NCI-H2227 treated with DMSO at 0.1 percent for 48 hours (cell line): ENCODE measurements at regions not wholly inside any gene's neighbourhood (a gene's known extent, or its start where the extent isn't known, plus 50 kb on each side); places are given as distances from the start of the nearest gene placed in this dataset.
"Not testable (repeated sequence)": the region's sequence is repeated elsewhere in the genome, so short reads cannot be mapped to it uniquely, and the experiment has no call there.

Source experiments
- DNase-seq: peaks from one replicate; lab custom pipeline; 2025; lab: John Stamatoyannopoulos, UW

DNA sequence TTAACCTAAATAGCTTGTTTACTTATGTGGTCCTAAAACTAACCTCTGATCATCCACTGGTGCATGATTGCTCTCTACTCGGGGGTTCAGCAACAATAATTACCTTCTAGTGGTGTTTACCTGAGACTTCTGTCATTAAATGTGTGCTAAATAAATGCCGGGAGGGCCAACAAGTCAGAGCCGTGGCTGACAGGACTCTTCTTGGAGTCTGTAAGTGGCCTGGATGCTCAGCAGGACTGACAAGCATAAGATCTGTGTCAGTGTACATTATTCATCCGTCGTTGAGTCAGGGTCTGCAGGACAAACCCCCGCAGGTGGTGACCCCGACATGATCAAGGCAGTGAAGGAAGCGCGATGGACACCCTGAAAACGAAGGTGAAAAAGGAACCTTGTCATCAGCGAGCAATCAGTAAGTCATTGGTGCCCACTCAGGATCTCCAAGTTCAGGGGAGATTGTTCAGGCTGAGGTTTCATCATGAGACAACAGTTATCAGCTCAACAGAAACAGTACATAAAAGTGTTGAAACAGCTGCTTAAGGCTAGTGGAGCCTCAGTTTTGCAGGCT is 1466.9 kb downstream of the UQCRFS1 start:
- DNase-seq = no peak

DNA sequence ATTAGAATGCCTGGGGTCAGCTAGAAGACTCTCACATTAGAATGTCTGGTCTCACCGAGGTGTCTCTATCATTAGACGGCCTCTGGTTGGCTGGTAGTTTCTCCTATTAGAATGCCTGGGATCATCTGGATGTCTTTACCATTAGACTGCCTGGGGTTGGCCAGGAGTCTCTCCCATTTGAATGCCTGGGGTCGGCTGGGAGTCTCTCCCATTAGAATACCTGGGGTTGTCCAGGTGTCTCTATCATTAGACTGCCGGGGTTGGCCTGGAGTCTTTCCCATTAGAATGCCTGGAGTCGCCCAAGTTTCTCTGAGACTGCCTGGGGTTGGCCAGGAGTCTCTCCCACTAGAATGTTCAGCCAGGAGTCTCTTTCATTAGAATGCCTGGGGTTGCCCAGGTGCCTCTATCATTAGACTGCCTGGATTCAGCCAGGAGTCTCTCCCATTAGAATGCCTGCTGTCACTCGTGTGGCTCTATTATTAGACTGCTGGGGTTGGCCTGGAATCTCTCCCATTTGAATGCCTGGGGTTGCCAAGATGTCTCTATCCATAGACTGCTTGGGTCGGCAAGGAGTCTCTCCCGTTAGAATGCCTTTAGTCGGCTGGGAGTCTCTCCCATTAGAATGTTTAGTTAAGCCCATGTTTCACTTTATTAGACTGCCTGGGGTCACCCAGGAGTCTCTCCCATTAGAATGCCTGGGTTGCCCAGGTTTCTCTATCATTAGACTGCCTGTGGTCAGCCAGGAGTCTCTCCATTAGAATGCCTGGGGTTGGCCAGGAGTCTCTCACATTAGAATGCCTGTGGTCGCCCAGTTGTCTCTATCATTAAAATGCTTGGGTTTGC is 1467.8 kb downstream of the UQCRFS1 start:
- DNase-seq = no peak

DNA sequence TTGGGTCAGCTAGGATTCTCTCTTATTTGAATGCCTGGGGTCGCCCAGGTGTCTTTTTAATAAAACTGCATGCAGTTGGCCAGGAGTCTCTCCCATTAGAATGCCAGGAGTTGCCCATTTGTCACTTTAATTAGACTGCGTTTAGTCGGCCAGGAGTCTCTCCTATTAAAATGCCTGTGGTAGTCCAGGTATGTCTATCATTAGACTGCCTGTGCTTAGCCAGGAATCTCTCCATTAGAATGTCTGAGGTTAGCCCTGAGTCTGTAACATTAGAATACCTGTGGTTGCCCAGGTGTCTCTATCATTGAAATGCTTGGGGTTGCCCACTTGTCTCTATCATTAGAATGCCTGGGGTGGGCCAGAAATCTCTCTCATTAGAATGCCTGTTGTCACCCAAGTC is 1470.9 kb downstream of the UQCRFS1 start:
- DNase-seq = no peak

DNA sequence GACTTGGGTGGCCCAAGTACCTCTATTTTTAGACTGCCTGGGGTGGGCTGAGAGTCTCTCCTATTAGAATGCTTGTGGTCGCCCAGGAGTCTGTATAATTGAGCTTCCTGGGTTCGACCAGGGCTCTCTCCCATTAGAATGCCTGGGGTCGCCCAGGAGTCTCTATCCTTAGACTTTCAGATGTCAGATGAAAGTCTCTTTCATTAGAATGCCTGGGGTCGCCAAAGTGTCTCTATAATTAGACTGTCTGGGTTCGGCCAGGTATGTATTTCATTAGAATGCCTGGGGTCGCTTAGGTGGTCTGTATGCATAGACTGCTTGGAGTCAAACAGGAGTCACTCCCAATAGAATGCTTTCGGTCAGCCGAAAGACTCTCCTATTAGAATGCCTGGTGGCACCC is 1471.7 kb downstream of the UQCRFS1 start:
- no peak for DNase-seq

DNA sequence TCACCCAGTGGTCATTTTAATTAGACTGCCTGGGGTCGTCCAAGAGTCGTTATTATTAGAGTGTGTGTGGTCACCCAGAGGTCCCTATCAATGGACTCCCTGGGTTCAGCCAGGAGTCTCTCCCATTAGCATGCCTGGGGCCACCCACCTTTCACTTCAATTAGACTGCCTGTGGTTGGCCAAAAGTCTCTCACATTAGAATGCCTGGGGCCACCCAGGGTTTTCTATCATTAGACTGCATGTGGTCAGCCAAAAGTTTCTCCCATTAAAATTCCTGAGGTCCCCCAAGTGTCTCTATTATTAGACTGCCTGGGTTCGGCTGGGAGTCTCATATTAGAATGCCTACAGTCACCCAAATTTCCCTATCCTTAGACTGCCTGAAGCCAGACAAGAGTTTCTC is 1472.6 kb downstream of the UQCRFS1 start:
- DNase-seq = no peak

DNA sequence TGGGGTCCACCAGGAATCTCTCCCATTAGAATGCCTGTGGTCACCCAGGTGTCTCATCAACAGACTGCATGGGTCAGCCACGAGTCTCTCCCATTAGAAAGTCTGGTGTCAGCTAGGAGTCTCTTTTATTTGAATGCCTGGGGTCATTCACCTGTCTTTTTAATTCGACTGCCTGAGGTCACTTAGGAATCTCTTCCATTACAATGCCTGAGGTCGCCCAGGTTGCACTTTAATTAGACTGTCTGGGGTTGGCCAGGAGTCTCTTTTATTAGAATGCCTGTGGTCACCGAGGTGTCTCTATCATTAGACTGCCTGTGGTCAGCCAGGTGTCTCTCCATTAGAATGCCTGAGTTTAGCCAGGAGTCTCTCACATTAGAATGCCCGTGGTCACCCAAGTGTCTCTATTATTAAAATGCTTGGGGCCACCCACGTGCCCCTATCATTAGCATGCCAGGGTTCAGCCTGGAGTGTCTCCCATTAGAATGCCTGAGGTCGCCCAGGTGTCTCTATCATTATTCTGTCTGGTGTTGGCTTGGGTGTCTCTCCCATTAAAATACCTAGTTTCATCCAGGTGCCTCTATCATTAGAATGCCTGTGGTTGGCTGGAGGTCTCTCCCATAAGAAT is 1474.3 kb downstream of the UQCRFS1 start:
- DNase-seq = no peak

DNA sequence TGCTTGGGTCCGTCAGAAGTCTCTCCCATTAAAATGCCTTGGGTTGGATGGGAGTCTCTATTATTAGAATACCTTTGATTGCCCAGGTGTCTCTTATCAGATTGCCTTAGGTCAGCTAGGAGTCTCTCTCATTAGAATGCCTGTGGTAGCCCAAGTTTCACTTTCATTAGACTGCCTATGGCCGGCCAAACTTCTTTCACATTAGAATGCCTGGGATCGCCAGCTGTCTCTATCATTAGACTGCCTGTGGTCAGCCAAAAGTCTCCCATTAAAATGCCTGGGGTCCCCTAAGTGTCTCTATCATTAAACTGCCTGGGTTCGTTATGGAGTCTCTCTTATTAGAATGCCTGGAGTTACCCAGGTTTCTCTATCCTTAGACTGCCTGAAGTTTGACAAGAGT is 1476.7 kb downstream of the UQCRFS1 start:
- DNase-seq = no peak

DNA sequence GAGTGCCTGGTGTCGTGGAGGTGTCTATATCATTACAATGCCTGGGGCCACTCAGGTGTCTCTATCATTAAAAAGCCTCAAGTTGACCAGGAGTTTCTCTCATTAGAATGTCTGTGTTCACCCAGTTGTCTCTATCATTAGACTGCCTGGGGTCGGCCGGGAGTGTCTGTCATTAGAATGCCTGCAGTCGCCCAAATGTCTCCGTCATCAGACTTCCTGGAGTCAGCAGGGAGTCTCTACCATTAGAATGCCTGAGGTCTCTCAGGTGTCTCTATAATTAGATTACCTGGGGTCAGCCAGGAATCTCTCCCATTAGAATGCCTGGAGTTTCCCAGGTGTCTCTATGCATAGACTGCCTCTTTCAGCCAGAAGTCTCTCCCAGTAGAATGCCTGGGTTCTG is 1477.6 kb downstream of the UQCRFS1 start:
- no peak for DNase-seq

DNA sequence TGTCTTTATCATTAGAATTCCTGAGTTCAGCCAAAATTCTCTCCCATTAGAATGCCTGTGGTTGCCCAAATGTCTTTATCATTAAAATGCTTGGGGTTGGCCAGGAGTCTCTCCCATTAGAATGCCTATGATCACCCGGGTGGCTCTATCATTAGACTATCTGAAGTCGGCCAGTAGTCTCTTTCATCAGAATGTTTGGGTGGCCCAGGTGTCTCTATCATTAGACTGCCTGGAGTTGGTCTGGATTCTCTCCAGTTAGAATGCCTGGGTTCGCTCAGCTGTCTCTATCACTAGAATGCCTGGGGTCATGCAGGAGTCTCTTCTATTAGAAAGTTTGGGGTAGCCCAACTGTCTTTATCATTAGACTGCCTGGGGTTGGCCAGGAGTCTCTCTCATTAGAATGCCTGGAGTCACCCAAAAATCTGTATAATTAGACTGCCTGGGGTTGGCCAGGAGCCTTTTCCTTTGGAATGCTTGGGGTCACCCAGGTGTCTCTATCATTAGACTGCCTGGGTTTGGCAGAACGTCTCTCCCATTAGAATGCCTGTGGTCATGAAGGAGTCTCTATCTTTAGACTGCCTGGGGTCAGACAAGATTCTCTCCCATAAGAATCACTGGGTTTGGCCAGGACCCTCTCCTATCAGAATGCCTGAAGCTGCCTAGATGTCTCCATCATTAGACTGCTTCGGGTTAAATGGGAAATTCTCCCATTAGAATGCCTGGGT is 1478.3 kb downstream of the UQCRFS1 start:
- DNase-seq = no peak

DNA sequence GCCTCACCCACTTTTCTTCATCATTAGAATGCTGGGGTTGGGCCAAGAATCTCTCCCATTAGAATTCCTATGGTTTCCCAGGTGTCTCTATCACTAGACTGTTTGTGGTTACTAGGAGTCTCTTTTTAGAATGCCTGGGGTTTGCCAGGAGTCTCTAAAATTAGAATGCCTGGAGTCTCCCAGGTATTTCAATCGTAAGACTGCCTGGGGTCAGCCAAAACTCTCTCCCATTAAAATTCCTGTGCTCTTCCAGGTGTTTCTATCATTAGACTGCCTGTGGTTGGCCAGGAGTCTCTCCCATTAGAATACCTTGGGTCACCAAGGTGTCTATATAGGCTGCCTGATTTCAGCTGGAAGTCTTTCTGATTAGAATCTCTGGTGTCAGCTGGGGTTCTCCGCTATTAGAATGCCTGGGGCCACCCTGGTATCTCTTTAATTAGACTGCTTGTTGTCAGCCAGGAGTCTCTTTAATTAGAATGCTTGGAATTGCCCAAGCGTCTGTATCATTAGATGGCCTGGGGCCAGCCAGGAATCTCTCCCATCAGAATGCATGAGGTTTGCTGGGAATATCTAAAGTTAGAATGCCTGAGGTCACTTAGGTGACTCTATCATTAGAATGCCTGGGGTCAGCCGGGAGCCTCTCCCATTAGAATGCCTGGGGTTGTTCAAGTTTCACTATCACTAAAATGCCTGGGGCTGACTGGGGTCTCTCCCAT is 1479.2 kb downstream of the UQCRFS1 start:
- no peak for DNase-seq

DNA sequence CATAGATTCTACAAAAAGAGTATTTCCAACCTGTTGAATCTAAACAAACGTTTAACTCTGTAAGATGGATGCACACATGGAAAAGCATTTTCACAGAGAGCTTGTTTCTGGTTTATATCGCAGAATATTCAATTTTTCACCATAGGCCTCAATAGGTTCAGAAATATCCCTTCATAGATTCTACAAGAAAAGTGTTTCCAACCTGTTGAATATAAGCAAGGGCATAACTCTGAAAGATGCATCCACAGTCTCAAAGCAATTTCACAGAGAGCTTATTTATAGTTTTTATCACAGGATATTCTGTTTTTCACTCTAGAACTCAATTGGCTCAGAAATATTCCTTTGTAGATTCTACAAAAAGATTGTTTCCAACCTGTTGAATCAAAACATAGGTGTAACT is 1483.6 kb downstream of the UQCRFS1 start:
- no peak for DNase-seq

DNA sequence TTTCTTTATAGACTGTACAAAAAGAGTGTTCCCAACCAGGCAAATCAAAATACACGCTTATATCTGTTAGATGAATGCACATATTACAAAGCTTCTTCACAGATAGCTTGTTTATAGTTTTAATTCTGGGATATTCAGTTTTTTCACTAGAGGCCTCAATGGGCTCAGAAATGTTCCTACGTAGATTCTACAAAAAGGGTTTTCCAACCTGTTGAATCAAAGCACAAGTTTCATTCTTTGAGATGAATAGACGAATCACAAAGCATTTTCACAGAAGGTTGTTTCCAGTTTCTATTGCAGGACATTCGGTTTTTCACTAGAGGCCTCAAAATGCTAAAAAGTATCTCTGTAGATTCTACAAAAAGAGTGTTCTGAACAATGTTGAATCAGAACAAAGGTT is 1490.3 kb downstream of the UQCRFS1 start:
- no peak for DNase-seq

DNA sequence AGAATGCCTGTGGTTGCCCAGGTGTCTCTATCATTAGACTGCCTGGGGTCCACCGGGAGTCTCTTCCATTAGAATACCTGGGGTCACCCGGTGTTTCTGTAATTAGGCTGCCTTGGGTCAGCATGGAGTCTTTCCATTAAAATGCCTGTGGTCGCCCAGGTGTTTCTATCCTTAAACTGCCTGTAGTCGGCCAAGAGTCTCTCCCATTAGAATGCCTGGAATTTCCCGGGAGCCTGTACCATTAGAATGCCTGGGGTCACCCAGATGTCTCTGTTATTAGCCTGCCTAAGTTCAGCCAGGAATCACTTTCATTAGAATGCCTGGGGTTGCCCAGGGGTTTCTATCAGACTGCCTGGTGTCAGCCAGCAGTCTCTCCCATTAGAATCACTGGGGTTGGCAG is 1492.8 kb downstream of the UQCRFS1 start:
- DNase-seq = no peak

DNA sequence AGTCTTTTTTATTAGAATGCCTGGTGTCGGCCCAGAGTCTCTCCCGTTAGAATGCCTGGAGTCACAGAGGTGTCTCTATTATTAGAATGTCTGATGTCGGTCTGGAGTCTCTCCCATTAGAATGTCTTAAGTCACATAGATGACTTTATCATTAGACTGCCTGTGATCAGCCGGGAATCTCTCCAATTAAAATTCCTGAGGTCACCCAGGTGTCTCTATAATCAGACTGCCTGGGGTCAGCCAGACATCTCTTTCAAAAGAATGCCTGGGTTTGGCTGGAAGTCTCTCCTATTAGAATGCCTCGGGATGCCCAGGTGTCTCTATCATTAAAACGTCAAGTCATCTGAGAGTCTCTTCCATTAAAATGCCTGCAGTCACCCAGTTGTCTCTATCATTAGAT is 1493.9 kb downstream of the UQCRFS1 start:
- no peak for DNase-seq

DNA sequence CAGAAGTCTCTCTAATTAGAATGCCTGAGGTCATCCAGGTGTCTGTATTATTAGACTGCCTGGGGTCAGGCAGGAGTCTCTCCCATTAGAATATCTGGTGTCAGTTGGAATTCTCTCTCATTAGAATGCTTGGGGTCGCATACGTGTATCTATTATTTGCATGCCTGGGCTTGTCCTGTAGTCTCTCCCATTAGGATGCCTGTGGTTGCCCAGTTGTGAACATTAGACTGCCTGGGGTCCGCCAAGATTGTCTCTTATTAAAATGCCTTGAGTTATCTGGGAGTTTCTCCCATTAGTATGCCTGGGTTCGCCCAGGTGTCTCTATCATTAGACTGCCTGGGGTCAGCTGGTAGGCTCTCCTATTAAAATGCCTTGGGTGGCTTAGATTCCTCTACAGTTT is 1494.7 kb downstream of the UQCRFS1 start:
- DNase-seq = no peak

DNA sequence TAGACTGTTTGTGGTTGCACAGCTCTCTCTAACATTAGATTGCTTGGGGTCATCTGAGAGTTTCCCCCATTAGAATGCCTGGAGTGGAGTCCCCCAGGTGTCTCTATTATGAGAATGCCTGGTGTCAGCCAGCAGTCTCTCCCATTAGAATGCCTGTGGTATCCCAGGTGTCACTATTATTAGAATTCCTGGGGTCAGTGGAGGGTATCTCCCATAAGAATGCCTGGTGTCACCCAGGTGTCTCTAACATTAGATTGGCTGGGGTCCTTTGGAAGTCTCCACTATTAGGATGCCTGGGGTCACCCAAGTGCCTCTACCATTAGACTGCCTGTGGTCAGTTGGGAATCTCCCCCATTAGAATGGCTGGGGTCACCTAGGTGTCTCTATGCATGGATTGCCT is 1495.1 kb downstream of the UQCRFS1 start:
- DNase-seq = no peak

DNA sequence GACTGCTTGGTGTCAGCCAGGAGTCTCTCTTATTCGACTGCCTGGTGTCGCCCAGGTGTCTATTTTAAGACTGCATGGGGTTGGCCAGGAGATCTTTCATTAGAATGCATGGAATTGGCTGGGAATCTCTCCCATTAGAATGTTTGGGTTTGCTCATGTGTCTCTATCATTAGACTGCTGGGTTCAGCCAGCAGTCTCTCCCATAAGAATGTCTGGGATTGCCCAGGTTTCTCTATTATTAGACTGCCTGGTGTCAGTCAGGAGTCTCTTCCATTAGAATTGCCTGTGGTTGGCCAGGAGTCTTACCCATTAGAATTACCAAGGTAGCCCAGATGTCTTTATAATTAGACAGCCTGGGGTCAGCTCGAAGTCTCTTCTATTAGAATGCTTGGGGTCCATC is 1496.0 kb downstream of the UQCRFS1 start:
- DNase-seq = no peak

DNA sequence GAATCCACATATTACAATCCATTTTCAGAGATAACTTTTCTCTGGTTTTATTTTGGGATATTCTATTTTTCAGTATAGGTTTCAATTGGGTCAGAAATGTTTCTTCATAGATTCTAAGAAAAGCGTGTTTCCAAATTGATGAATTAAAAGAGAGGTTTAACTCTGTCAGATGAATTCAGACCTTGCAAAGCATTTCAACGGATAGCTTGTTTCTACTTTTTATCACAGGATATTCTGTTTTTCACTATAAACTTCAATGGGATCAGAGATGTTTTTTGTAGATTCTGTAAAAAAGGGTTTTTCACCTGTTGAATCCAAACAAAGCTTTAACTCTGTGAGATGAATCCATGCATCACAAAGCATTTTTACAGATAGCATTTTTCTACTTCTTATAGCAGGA is 1498.1 kb downstream of the UQCRFS1 start:
- no peak for DNase-seq

DNA sequence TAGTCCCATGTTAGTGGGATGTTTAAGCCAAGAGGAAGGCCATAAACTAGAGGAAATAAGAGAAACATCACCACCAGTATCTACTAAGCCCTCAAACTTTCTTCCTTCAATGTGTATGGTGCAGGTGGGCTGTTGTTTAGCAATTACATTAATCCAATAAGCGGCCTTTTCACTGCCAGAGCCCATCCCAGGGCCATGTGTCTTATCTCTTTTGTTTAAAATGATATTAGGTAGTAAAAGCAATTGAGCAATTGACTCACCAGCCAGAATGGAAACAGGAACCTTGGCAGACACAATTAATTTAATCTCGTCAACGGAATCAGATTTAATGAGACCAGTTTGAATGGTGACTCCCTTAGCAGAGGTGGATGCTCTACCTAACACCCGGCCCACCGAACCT is 1503.5 kb downstream of the UQCRFS1 start:
- DNase-seq = no peak

DNA sequence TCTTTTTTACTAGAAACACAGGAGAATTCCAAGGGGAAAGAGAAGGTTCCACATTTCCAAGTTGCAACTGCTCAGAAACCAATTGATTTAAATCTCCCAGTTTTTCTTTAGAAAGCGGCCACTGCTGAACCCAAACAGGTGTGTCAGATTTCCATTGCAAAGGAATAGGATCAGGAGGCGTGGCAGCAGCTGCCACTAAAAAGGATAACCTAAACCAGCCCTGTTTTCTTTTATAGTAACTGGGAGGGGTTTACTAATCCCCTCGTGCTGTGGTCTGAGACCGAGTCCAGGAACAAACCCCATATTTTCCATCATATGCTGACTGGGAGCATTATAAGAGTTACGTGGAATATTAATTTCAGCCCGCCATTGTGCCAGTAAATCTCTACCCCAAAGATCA is 1504.0 kb downstream of the UQCRFS1 start:
- DNase-seq = not testable (repeated sequence)

DNA sequence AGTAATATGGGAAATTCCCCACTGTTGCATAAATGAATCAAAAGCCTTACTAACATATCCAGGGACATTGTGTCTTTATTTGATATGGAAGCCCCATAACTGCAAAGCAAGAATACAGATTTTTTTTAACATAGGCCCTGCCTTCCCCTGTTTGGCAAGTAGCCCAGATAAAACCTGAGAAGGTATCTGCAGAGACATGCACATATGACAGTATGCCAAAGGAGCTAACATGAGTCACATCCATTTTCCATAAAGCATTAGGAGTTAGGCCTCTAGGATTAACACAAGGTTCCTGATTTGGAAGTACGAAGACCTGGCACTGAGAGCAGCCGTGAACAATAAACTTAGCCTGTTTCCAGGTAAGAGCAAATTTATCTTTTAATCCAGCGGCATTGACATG is 1505.9 kb downstream of the UQCRFS1 start:
- not testable (repeated sequence) for DNase-seq

DNA sequence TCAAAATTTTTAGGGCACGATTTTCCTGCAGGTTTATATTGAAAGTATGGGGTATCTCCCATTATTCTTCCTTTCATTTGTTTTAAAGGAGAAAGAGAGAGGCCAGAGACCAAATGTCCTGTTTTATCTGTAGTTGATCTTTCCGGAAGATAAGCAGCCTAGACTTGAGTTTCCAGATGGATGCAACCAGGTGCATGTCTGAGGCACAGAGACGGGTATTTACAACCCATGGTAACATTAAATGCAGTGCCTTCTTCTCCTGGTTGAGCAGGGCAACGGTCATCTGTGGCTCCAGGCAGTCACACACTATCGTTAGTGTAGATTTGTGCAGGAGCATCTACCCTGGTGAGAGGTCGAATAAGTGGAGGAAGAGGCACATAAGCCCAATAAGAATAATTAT is 1507.1 kb downstream of the UQCRFS1 start:
- DNase-seq = no peak
